ENCODE measurements at regions not wholly inside any gene's neighbourhood (a gene's known extent, or its start where the extent isn't known, plus 50 kb on each side); places are given as distances from the start of the nearest gene placed in this dataset.
"Not testable (repeated sequence)": the region's sequence is repeated elsewhere in the genome, so short reads cannot be mapped to it uniquely, and the experiment has no call there.

- DNase-seq, result no peak
Measured at GRCh38 chr13:79645569-79645968, 164.6 kb downstream of the NDFIP2 start.

- DNase-seq, result no peak
Measured at GRCh38 chr13:79642596-79642995, 161.6 kb downstream of the NDFIP2 start.

GRCh38 chr13:79637133-79637763 lies 156.3 kb downstream of the NDFIP2 start:
- DNase-seq, result no peak

- no peak for DNase-seq
Measured at GRCh38 chr13:79631051-79631659, 150.2 kb downstream of the NDFIP2 start.

- no peak for DNase-seq
Measured at GRCh38 chr13:79628463-79628862, 147.5 kb downstream of the NDFIP2 start.

GRCh38 chr13:79626924-79627323 lies 146.0 kb downstream of the NDFIP2 start:
- no peak for DNase-seq

- no peak for DNase-seq
Measured at GRCh38 chr13:79625517-79625916, 144.6 kb downstream of the NDFIP2 start.

GRCh38 chr13:79621902-79622301 lies 140.9 kb downstream of the NDFIP2 start:
- DNase-seq, result no peak

- no peak for DNase-seq
Measured at GRCh38 chr13:79621449-79621848, 140.5 kb downstream of the NDFIP2 start.

GRCh38 chr13:79614250-79614918 lies 133.4 kb downstream of the NDFIP2 start:
- DNase-seq, result no peak

GRCh38 chr13:79612604-79613003 lies 131.6 kb downstream of the NDFIP2 start:
- no peak for DNase-seq

- DNase-seq, result not testable (repeated sequence)
Measured at GRCh38 chr13:79607895-79608294, 126.9 kb downstream of the NDFIP2 start.

Data from stimulated activated CD4-positive, alpha-beta T cell treated with anti-CD3 and anti-CD28 coated beads, Interleukin-2, amount 100 ng/mL, for 24 hours (primary cell).